Heart right ventricle (tissue), 16 donors: ENCODE measurements at regions not wholly inside any gene's neighbourhood (a gene's known extent, or its start where the extent isn't known, plus 50 kb on each side); places are given as distances from the start of the nearest gene placed in this dataset.

Source experiments
- ATAC-seq, 8 donors: fragments of 200-7000 bp; cut with Tn5 transposase; one replicate each; pipeline ENCODE4 v1.9.1; 2020; ENCODE audit warnings: mild to moderate bottlenecking in 8 of 8, moderate library complexity in 8 of 8, moderate number of reproducible peaks in 1 of 8
- DNase-seq, 2 donors: peaks; one replicate each; pipeline ENCODE4 v3.0.0-alpha.2; 2020
- H3K27ac ChIP-seq, 10 donors: fragments of 200-600 bp; sonication (generic) in 2 of 10; one replicate each; pipeline versions ENCODE4 v1.5.0 to v1.8.0; 2020 to 2022; ENCODE audit warnings: mild to moderate bottlenecking in 3 of 10
- H3K27me3 ChIP-seq, 7 donors: fragments of 200-600 bp; one replicate each; pipeline ENCODE4 v1.8.0; 2021 to 2022; ENCODE audit warnings: mild to moderate bottlenecking in 2 of 7
- H3K36me3 ChIP-seq, 9 donors: fragments of 200-600 bp; sonication (generic) in 1 of 9; one replicate each; pipeline versions ENCODE4 v1.5.0 to v1.8.0; 2020 to 2022; ENCODE audit warnings: mild to moderate bottlenecking in 2 of 9
- H3K4me1 ChIP-seq, 9 donors: fragments of 200-600 bp; sonication (generic) in 1 of 9; one replicate each; pipeline versions ENCODE4 v1.5.0 to v1.8.0; 2020 to 2022; ENCODE audit warnings: mild to moderate bottlenecking in 4 of 9
- H3K4me3 ChIP-seq, 10 donors: fragments of 200-600 bp; sonication (generic) in 2 of 10; one replicate each; pipeline versions ENCODE4 v1.5.0 to v1.8.0; 2020 to 2022; ENCODE audit warnings: mild to moderate bottlenecking in 7 of 10, moderate library complexity in 2 of 10
- H3K9me3 ChIP-seq, 11 donors: fragments of 200-600 bp in 10 of 11; sonication (generic) in 2 of 11; one replicate each; pipeline versions ENCODE4 v1.5.0 to v1.8.0; 2013 to 2022; ENCODE audit warnings: mild to moderate bottlenecking in 2 of 11, control low read depth in 1 of 11, moderate library complexity in 1 of 11
- WGBS, 2 donors: extraction: QIAGEN DNeasy Blood & Tissue Kit; methylation state at CpG; one replicate each; pipeline ENCODE4 v1.1.7; 2013; ENCODE audit warnings: inconsistent platforms in 1 of 2; 5-methylcytosine and 5-hydroxymethylcytosine counted together
- intact Hi-C, 10 donors: fragments of 100-400 bp; cut with DNase I; formaldehyde crosslinking; loops; one replicate each; pipeline versions ENCODE4 v1.11.1 to v1.14.2; 2022
- TF ChIP-seq, protein P1 (sequence below), 9 donors: fragments of 200-600 bp; sonication (generic) in 2 of 9; IDR thresholded peaks; one replicate each; pipeline versions ENCODE4 v1.5.0 to v1.8.0; 2021 to 2022; ENCODE audit warnings: antibody characterized with exemption in 9 of 9, mild to moderate bottlenecking in 5 of 9, moderate library complexity in 1 of 9
- donor health status: Arrhythmogenic right ventricular cardiomyopathy.
- donor health status: ischemic (EF 13 %, LVEDD 7.1; RV severe dilation, severe dysfunction).
- donor health status: healthy with polysubstance abuse.
- donor health status: DM: no; HTN: yes; CAD: no.
- donor health status: DM: no; HTN: no; CAD: no.
- donor health status: ischemic (EF 25% LVEDD 6.9; RV normal size, moderate dysfunction).
- donor health status: ischemic (EF 25% LVEDD 5.7; RV mildly dilated, moderate dysfunction).
- donor health status: healthy.
- donor health status: DM: yes; HTN: yes; CAD: no.
- donor health status: Ischemic cardiomyopathy.
- donor health status: ischemic (EF 35%, LVEDD 5.7; RV mildly dilated, moderate dysfunction).
- donor health status: nonischemic (EF 11% LVEDD 7.7; RV severe dilation, severe dysfunction).
- donor health status: DM: yes; HTN: yes; CAD: no.
- donor health status: PGD.
- donor health status: ischemic (EF 29% LVEDD 5.4; RV normal size, mild dysfunction).
- donor health status: nonischemic (EF 23%, LVEDD 6.1; RV moderate dilation, normal function).

DNA sequence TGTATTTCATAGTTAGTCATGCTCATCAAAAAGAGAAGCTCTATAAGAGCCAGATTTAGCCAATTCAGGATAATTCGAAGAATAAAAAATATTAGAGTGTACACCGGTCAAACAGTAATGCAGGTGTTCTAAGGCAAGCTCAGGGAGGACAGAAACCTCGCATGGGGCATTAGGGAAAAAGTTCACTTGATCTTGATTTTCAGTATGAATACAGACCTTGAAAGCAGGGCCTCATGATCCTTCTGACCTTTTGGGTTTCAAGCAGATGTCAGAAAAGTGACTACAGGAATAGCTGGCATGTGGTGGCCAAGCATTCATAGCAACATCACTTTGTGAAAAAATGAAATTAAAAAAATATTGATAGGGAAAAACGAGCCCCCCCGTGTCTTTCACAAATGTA is 394.9 kb downstream of the KIF4B start:
- Histone ChIP-seq H3K4me1 (no peaks in the 10 kb centered on the region), H3K9me3 (peaks cover 0 to 28% (median 11%) of the 10 kb centered on the region in 11 donors), H3K36me3 (no peaks in the 10 kb centered on the region), H3K27me3 (no peaks in the 10 kb centered on the region), H3K4me3 (no peak overlapping the region), H3K27ac (no peak overlapping the region)
- no peak for ATAC-seq
- 69 to 84% methylated on average over 5 of the region's 5 CpGs for WGBS, 2 donors
- TF ChIP-seq, protein P1, sequence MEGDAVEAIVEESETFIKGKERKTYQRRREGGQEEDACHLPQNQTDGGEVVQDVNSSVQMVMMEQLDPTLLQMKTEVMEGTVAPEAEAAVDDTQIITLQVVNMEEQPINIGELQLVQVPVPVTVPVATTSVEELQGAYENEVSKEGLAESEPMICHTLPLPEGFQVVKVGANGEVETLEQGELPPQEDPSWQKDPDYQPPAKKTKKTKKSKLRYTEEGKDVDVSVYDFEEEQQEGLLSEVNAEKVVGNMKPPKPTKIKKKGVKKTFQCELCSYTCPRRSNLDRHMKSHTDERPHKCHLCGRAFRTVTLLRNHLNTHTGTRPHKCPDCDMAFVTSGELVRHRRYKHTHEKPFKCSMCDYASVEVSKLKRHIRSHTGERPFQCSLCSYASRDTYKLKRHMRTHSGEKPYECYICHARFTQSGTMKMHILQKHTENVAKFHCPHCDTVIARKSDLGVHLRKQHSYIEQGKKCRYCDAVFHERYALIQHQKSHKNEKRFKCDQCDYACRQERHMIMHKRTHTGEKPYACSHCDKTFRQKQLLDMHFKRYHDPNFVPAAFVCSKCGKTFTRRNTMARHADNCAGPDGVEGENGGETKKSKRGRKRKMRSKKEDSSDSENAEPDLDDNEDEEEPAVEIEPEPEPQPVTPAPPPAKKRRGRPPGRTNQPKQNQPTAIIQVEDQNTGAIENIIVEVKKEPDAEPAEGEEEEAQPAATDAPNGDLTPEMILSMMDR (IDR thresholded peaks at IDR 0.05) = no peak
- intact Hi-C loops = no loop called here
- DNase-seq = no peak

DNA sequence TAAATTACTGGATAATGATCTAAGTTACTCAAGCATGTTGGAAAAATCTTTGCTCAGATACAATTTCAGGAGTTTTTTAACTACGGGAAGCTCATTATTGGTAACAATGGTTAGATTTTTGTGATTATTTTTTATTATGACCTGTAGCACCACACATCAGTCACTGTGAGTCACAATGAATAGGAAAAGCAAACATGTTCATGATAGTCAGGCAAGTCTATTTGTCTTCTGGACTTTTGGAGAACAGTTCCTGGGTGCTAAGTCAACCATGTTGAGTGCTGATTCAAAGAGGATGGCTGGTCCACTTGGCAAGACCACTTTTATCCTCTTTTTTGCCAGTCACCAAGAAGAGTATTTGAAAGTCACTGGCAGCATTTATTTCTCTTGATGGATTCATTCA is 403.2 kb downstream of the KIF4B start:
- Histone ChIP-seq H3K27me3 (no peaks in the 10 kb centered on the region), H3K4me1 (no peaks in the 10 kb centered on the region), H3K27ac (no peak overlapping the region), H3K9me3 (no peaks in the 10 kb centered on the region), H3K36me3 (no peaks in the 10 kb centered on the region), H3K4me3 (no peak overlapping the region)
- WGBS, 2 donors = 87 to 93% methylated on average over 1 of the region's 1 CpG
- ATAC-seq (no peak), DNase-seq (no peak)
- intact Hi-C loops = no loop called here
- TF ChIP-seq, protein P1 (IDR thresholded peaks at IDR 0.05) = no peak

DNA sequence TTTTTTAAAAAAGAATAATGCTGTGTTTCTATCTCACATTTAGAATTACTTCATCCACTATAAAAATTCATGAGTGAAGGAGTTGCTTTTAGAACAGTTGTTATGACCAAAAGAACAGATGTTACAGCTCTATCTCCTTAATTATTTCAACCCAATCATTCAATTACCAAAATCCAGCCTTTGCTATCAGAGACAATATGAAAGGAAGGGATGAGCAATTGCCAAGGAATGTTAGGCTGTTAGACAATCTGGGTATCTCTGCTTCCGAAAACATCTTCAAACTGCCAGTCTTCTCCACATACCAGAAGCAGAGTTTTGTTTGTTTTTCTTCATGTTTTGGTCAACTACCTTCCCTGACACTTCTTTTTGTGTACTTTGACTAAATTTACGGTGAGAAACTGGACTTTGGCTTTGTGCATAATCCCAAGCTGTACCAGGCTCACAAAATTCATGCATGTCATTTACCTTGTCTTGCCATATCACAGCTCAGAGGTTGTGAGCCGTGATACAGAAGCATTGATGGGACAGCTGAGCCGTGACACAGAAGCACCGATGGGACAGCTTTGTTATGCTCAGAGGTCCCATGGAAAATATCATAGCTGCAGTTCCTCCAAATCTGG is 405.5 kb downstream of the KIF4B start:
- intact Hi-C loops = no loop called here
- Histone ChIP-seq H3K9me3 (no peaks in the 10 kb centered on the region), H3K27ac (no peak overlapping the region), H3K4me3 (no peak overlapping the region), H3K27me3 (no peaks in the 10 kb centered on the region), H3K36me3 (no peaks in the 10 kb centered on the region), H3K4me1 (no peaks in the 10 kb centered on the region)
- WGBS, 2 donors = 47 to 53% methylated on average over 5 of the region's 5 CpGs
- TF ChIP-seq, protein P1 (IDR thresholded peaks at IDR 0.05) = no peak
- DNase-seq (no peak), ATAC-seq (no peak)

DNA sequence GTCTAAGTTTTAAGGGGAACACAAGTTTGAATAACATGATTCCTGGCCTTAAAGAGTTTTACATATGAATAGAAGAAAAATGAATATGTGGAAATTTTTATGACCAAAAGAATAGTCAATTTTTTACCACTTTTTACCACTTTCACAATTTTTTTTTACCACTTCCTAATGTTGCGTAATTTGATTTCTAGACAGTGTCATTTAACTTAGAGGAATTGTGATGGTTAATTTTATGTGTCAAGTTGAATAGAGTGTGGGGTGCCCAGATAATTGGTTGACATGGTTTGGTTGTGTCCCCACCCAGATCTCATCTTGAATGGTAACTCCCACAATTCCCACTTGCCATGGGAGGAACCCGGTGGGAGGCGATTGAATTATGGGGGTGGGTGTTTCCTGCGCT is 416.6 kb downstream of the KIF4B start:
- WGBS, 2 donors = 89 to 94% methylated on average over 4 of the region's 4 CpGs
- Histone ChIP-seq H3K4me3 (no peak overlapping the region), H3K27ac (no peak overlapping the region), H3K9me3 (peaks cover 0 to 3% (median 0%) of the 10 kb centered on the region in 11 donors), H3K36me3 (no peaks in the 10 kb centered on the region), H3K4me1 (no peaks in the 10 kb centered on the region), H3K27me3 (no peaks in the 10 kb centered on the region)
- DNase-seq (no peak), ATAC-seq (no peak)
- TF ChIP-seq, protein P1 (IDR thresholded peaks at IDR 0.05) = no peak
- intact Hi-C loops = no loop called here
